KMS-11 (cell line): ENCODE measurements at regions not wholly inside any gene's neighbourhood (a gene's known extent, or its start where the extent isn't known, plus 50 kb on each side); places are given as distances from the start of the nearest gene placed in this dataset.

Experiments
- H2AFZ ChIP-seq: fragments of 200-600 bp; sonication (generic); 2 replicates; pipeline ENCODE4 v1.6.1; 2016; ENCODE audit warnings: antibody characterized with exemption, mixed run types, low read depth
- H3K27ac ChIP-seq: fragments of 200-600 bp; sonication (generic); 2 replicates; pipeline ENCODE4 v1.6.1; 2016; ENCODE audit warnings: mild to moderate bottlenecking, mixed run types
- H3K27me3 ChIP-seq: fragments of 200-600 bp; sonication (generic); 2 replicates; pipeline ENCODE4 v1.6.1; 2017; ENCODE audit warnings: mild to moderate bottlenecking, low read depth, mixed run types, moderate library complexity; ENCODE audit not compliant: insufficient read depth
- H3K36me3 ChIP-seq: fragments of 200-600 bp; sonication (generic); 2 replicates; pipeline ENCODE4 v1.6.1; 2017; ENCODE audit warnings: mild to moderate bottlenecking, mixed run types; ENCODE audit not compliant: insufficient read depth
- H3K4me1 ChIP-seq: fragments of 200-600 bp; sonication (generic); 2 replicates; pipeline ENCODE4 v1.6.1; 2016; ENCODE audit warnings: mild to moderate bottlenecking, low read depth, mixed run types; ENCODE audit not compliant: poor library complexity, severe bottlenecking
- H3K4me2 ChIP-seq: fragments of 200-600 bp; sonication (generic); 2 replicates; pipeline ENCODE4 v1.7.0; 2016; ENCODE audit warnings: mild to moderate bottlenecking, mixed run types
- H3K4me3 ChIP-seq: fragments of 200-600 bp; sonication (generic); IDR thresholded peaks from 2 replicates; pipeline ENCODE4 v1.6.1; 2017; ENCODE audit warnings: low read depth, low read length, mixed read lengths; ENCODE audit not compliant: insufficient read depth
- H3K79me2 ChIP-seq: fragments of 200-600 bp; sonication (generic); 2 replicates; pipeline ENCODE4 v1.6.1; 2016; ENCODE audit warnings: low read depth, mixed run types; ENCODE audit not compliant: insufficient read depth
- H3K9ac ChIP-seq: fragments of 200-600 bp; sonication (generic); 2 replicates; pipeline ENCODE4 v1.6.1; 2016; ENCODE audit warnings: mild to moderate bottlenecking, mixed run types
- H4K20me1 ChIP-seq: fragments of 200-600 bp; sonication (generic); 2 replicates; pipeline ENCODE4 v1.6.1; 2016; ENCODE audit warnings: mild to moderate bottlenecking, mixed run types; ENCODE audit not compliant: insufficient read depth
- TF ChIP-seq, protein P1 (sequence below): fragments of 200-600 bp; sonication (generic); conservative IDR thresholded peaks from 2 replicates; pipeline ENCODE4 v1.6.1; 2017; ENCODE audit warnings: low read depth, mild to moderate bottlenecking, antibody characterized with exemption, low read length, moderate library complexity, mixed read lengths

DNA sequence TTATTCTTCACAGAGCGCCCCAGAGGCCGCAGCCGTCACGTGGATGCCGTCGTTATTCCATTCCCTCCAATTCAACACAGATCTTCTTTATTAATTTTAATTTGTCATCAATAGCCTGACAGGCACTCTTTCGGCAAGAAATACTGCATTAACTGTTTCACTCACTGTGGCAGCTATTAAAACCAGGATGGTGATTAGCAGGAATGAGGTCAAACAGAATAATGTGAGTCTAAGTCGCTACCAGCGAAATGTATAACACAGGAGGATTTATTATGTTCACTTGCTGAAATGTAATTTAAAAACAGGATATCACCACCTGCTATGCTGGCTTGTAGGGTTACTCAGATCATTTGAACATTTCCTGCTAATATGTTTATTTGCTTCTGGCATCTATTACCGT, 74.2 kb upstream of the MGMT start:
- Histone ChIP-seq H4K20me1 (no peaks in the 10 kb centered on the region), H3K27me3 (no peaks in the 10 kb centered on the region), H3K79me2 (no peaks in the 10 kb centered on the region), H3K27ac (no peak overlapping the region), H3K4me1 (no peaks in the 10 kb centered on the region), H3K9ac (no peak overlapping the region), H3K36me3 (no peaks in the 10 kb centered on the region), H2AFZ (no peak overlapping the region), H3K4me3 (no peak overlapping the region), H3K4me2 (no peak overlapping the region)
- TF ChIP-seq, protein P1, sequence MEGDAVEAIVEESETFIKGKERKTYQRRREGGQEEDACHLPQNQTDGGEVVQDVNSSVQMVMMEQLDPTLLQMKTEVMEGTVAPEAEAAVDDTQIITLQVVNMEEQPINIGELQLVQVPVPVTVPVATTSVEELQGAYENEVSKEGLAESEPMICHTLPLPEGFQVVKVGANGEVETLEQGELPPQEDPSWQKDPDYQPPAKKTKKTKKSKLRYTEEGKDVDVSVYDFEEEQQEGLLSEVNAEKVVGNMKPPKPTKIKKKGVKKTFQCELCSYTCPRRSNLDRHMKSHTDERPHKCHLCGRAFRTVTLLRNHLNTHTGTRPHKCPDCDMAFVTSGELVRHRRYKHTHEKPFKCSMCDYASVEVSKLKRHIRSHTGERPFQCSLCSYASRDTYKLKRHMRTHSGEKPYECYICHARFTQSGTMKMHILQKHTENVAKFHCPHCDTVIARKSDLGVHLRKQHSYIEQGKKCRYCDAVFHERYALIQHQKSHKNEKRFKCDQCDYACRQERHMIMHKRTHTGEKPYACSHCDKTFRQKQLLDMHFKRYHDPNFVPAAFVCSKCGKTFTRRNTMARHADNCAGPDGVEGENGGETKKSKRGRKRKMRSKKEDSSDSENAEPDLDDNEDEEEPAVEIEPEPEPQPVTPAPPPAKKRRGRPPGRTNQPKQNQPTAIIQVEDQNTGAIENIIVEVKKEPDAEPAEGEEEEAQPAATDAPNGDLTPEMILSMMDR: no peak

DNA sequence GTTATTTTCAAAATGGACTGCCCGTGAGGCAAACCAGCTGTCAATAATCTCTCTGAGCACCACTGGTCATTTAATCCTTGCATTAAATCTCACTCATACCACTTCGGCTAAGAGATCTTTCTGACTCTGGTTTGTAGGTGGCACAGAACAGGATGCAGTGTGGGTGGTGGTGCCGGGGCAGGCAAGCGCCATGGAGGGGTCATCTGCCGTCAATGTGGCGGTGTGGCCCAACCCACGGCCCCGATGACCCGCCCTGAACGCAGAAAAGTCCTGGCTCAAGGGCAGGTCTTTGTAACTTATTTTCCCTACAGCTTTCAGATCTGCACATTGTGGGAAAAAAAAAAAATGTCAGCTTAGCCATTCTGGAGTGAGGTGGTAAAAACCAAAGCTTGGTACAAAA, 73.2 kb upstream of the MGMT start:
- no peak overlapping the region for H3K4me3 ChIP-seq

GRCh38 chr10:129394518-129395328, 72.3 kb upstream of the MGMT start:
- H3K9ac ChIP-seq: no peak overlapping the region
- no peaks in the 10 kb centered on the region for H3K36me3 ChIP-seq
- no peaks in the 10 kb centered on the region for H3K79me2 ChIP-seq
- H3K4me3 ChIP-seq: no peak overlapping the region
- H3K4me1 ChIP-seq: no peaks in the 10 kb centered on the region
- no peaks in the 10 kb centered on the region for H4K20me1 ChIP-seq
- no peak overlapping the region for H3K4me2 ChIP-seq
- H2AFZ ChIP-seq: no peak overlapping the region
- TF ChIP-seq, protein P1: no peak
- H3K27me3 ChIP-seq: no peaks in the 10 kb centered on the region
- H3K27ac ChIP-seq: no peak overlapping the region

More for the DNA sequence above, 73.2 kb upstream of the MGMT start:
- Histone ChIP-seq H3K27ac (no peak overlapping the region), H3K4me1 (no peaks in the 10 kb centered on the region), H3K9ac (no peak overlapping the region), H3K36me3 (no peaks in the 10 kb centered on the region), H3K79me2 (no peaks in the 10 kb centered on the region), H3K27me3 (no peaks in the 10 kb centered on the region), H2AFZ (no peak overlapping the region), H3K4me2 (no peak overlapping the region), H4K20me1 (no peaks in the 10 kb centered on the region)
- TF ChIP-seq, protein P1: no peak

DNA sequence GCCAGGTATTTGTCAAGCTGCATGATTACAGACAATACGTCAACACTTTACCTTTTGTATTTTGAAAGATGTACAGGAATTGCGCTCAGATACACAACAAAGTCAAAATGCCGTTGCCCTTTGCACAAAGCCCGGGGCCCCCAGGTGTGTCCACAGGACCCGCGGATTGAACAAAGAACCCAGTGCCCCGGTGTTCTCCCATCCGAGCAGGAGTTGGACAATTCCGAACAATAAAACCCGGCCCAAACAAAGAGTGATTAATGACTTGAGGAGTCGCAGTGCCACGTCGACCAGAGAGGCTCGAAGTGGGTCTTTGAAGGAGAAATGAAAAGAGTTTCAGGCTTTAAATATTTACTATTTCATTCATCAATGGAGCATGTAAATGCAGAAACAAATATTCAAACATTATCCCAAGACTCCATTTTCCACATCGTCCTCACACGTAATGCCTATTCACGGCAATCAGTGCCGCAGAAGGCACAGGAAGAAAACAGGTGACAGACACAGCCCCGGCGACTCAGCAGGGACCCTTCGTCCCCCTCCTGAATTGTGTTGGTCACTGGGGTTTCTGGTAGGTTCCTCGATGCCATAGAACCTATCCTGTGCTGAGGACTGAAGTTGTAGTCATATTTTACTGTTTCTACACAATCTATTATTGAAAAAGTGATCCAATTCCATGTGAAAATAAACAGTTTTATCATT, 70.9 kb upstream of the MGMT start:
- Histone ChIP-seq H3K4me2 (no peak overlapping the region), H3K27ac (no peak overlapping the region), H4K20me1 (no peaks in the 10 kb centered on the region), H3K79me2 (no peaks in the 10 kb centered on the region), H3K4me1 (no peaks in the 10 kb centered on the region), H3K36me3 (no peaks in the 10 kb centered on the region), H3K4me3 (no peak overlapping the region), H3K27me3 (no peaks in the 10 kb centered on the region), H3K9ac (no peak overlapping the region), H2AFZ (no peak overlapping the region)
- TF ChIP-seq, protein P1: no peak
